ENCODE measurements at regions not wholly inside any gene's neighbourhood (a gene's known extent, or its start where the extent isn't known, plus 50 kb on each side); places are given as distances from the start of the nearest gene placed in this dataset.

- no peak overlapping the region for H3K4me3 ChIP-seq
- no peaks in the 10 kb centered on the region for H3K36me3 ChIP-seq
- peaks cover 3% of the 10 kb centered on the region for H3K9me3 ChIP-seq (ENCODE audit: low read depth)
- H3K27me3 ChIP-seq: no peaks in the 10 kb centered on the region
- peaks cover 11% of the 10 kb centered on the region for H3K4me1 ChIP-seq (ENCODE audit: low read depth)
- DNase-seq (ENCODE audit: low read depth in 1 of 2, low spot score in 1 of 2): no peak
- no peak for TF ChIP-seq CTCF (IDR thresholded peaks at IDR 0.05; ENCODE audit: low read depth, low read length)
- H3K27ac ChIP-seq: no peak overlapping the region
Measured at GRCh38 chr1:38614861-38615260, 244.7 kb downstream of the RRAGC start.

- H3K9me3 ChIP-seq (ENCODE audit: low read depth): peaks cover 3% of the 10 kb centered on the region
- no peaks in the 10 kb centered on the region for H3K36me3 ChIP-seq
- TF ChIP-seq CTCF (IDR thresholded peaks at IDR 0.05; ENCODE audit: low read depth, low read length): no peak
- no peaks in the 10 kb centered on the region for H3K27me3 ChIP-seq
- DNase-seq (ENCODE audit: low read depth in 1 of 2, low spot score in 1 of 2): peak in 1 of 2 donors; percentile 3
- H3K4me3 ChIP-seq: no peak overlapping the region
- no peak overlapping the region for H3K27ac ChIP-seq
- peaks cover 11% of the 10 kb centered on the region for H3K4me1 ChIP-seq (ENCODE audit: low read depth)
Measured at GRCh38 chr1:38613996-38614395, 245.6 kb downstream of the RRAGC start.

GRCh38 chr1:38612951-38613350, 246.6 kb downstream of the RRAGC start:
- Histone ChIP-seq H3K4me1 (ENCODE audit: low read depth) (peaks cover 11% of the 10 kb centered on the region), H3K4me3 (no peak overlapping the region), H3K27ac (no peak overlapping the region), H3K27me3 (no peaks in the 10 kb centered on the region), H3K9me3 (ENCODE audit: low read depth) (peaks cover 3% of the 10 kb centered on the region), H3K36me3 (no peaks in the 10 kb centered on the region)
- no peak for TF ChIP-seq CTCF (IDR thresholded peaks at IDR 0.05; ENCODE audit: low read depth, low read length)
- no peak for DNase-seq (ENCODE audit: low read depth in 1 of 2, low spot score in 1 of 2)

GRCh38 chr1:38611664-38612211, 247.8 kb downstream of the RRAGC start:
- TF ChIP-seq CTCF (IDR thresholded peaks at IDR 0.05; ENCODE audit: low read depth, low read length): no peak
- H3K4me3 ChIP-seq: no peak overlapping the region
- no peaks in the 10 kb centered on the region for H3K36me3 ChIP-seq
- peaks cover 3% of the 10 kb centered on the region for H3K9me3 ChIP-seq (ENCODE audit: low read depth)
- no peak overlapping the region for H3K27ac ChIP-seq
- H3K27me3 ChIP-seq: no peaks in the 10 kb centered on the region
- H3K4me1 ChIP-seq (ENCODE audit: low read depth): peaks cover 5% of the 10 kb centered on the region
- no peak for DNase-seq (ENCODE audit: low read depth in 1 of 2, low spot score in 1 of 2)

- Histone ChIP-seq H3K4me3 (no peak overlapping the region), H3K4me1 (ENCODE audit: low read depth) (no peaks in the 10 kb centered on the region), H3K27ac (no peak overlapping the region), H3K36me3 (no peaks in the 10 kb centered on the region), H3K27me3 (no peaks in the 10 kb centered on the region), H3K9me3 (ENCODE audit: low read depth) (no peaks in the 10 kb centered on the region)
- no peak for DNase-seq (ENCODE audit: low read depth in 1 of 2, low spot score in 1 of 2)
- no peak for TF ChIP-seq CTCF (IDR thresholded peaks at IDR 0.05; ENCODE audit: low read depth, low read length)
Measured at GRCh38 chr1:38609166-38610025, 250.2 kb downstream of the RRAGC start.

All from cardiac muscle cell (in vitro differentiated cells and primary cell).